SK-N-SH treated with all-trans-retinoic acid at 6 μM for 48 hours (cell line): ENCODE measurements at regions not wholly inside any gene's neighbourhood (a gene's known extent, or its start where the extent isn't known, plus 50 kb on each side); places are given as distances from the start of the nearest gene placed in this dataset.

ENCODE experiments used
- ATAC-seq: fragments of 200-7000 bp; cut with Tn5 transposase; 3 replicates; pipeline ENCODE4 v1.9.1; 2020; ENCODE audit warnings: mild to moderate bottlenecking, moderate library complexity
- ARNTL ChIP-seq: fragments of 450-650 bp; formaldehyde crosslinking; IDR thresholded peaks from 2 replicates; pipeline ENCODE4 v1.5.0; 2020; ENCODE audit warnings: low read depth, mild to moderate bottlenecking, moderate library complexity, borderline replicate concordance
- BACH2 ChIP-seq: fragments of 250-450 bp; sonication (Bioruptor Pico); IDR thresholded peaks from 2 replicates; pipeline ENCODE4 v1.9.0; 2021; ENCODE audit warnings: mild to moderate bottlenecking, borderline replicate concordance
- CREB5 ChIP-seq: fragments of 250-450 bp; sonication (Bioruptor Pico); IDR thresholded peaks from 2 replicates; pipeline ENCODE4 v1.5.1; 2020; ENCODE audit warnings: low read depth, mild to moderate bottlenecking, moderate library complexity
- CSDC2 ChIP-seq: fragments of 250-450 bp; sonication (Bioruptor Pico); IDR thresholded peaks from 2 replicates; pipeline ENCODE4 v1.5.0; 2020; ENCODE audit warnings: mild to moderate bottlenecking, moderate library complexity
- CSRNP3 ChIP-seq: fragments of 250-450 bp; sonication (Bioruptor Pico); IDR thresholded peaks from 2 replicates; pipeline ENCODE4 v1.5.1; 2021; ENCODE audit warnings: mild to moderate bottlenecking, moderate library complexity
- ESRRG ChIP-seq: fragments of 250-450 bp; sonication (Bioruptor Pico); IDR thresholded peaks from 2 replicates; pipeline ENCODE4 v1.6.1; 2021; ENCODE audit warnings: mild to moderate bottlenecking
- GLIS3 ChIP-seq: fragments of 250-450 bp; sonication (Bioruptor Pico); IDR thresholded peaks from 2 replicates; pipeline ENCODE4 v1.5.0; 2020; ENCODE audit warnings: mild to moderate bottlenecking, moderate library complexity
- ISL1 ChIP-seq: fragments of 250-450 bp; sonication (Bioruptor Pico); IDR thresholded peaks from 2 replicates; pipeline ENCODE4 v2.1.2; 2022; ENCODE audit warnings: mild to moderate bottlenecking, moderate library complexity
- PATZ1 ChIP-seq: fragments of 250-450 bp; sonication (Bioruptor Pico); IDR thresholded peaks from 2 replicates; pipeline ENCODE4 v1.8.0; 2020; ENCODE audit warnings: mild to moderate bottlenecking, moderate library complexity, borderline replicate concordance
- POU6F1 ChIP-seq: fragments of 250-450 bp; sonication (Bioruptor Pico); IDR thresholded peaks from 2 replicates; pipeline ENCODE4 v1.8.0; 2021; ENCODE audit warnings: low read depth, mild to moderate bottlenecking, moderate library complexity, borderline replicate concordance
- PPARA ChIP-seq: fragments of 250-450 bp; sonication (Bioruptor Pico); IDR thresholded peaks from 2 replicates; pipeline ENCODE4 v1.5.0; 2020; ENCODE audit warnings: mild to moderate bottlenecking, borderline replicate concordance
- RARB ChIP-seq: fragments of 250-450 bp; sonication (Bioruptor Pico); IDR thresholded peaks from 2 replicates; pipeline ENCODE4 v1.8.0; 2021; ENCODE audit warnings: mild to moderate bottlenecking, moderate library complexity
- SNAI2 ChIP-seq: fragments of 250-450 bp; sonication (Bioruptor Pico); IDR thresholded peaks from 2 replicates; pipeline ENCODE4 v1.5.0; 2020; ENCODE audit warnings: mild to moderate bottlenecking, moderate library complexity
- TCF4 ChIP-seq: fragments of 250-450 bp; sonication (Bioruptor Pico); IDR thresholded peaks from 2 replicates; pipeline ENCODE4 v1.8.0; 2021; ENCODE audit warnings: mild to moderate bottlenecking, moderate library complexity, borderline replicate concordance
- TOX ChIP-seq: fragments of 250-450 bp; sonication (Bioruptor Pico); IDR thresholded peaks from 2 replicates; pipeline ENCODE4 v1.8.0; 2021; ENCODE audit warnings: mild to moderate bottlenecking, moderate library complexity, borderline replicate concordance
- TSHZ2 ChIP-seq: fragments of 250-450 bp; sonication (Bioruptor Pico); IDR thresholded peaks from 2 replicates; pipeline ENCODE4 v1.5.0; 2020; ENCODE audit warnings: mild to moderate bottlenecking, moderate library complexity
- ZC3H10 ChIP-seq: fragments of 250-450 bp; sonication (Bioruptor Pico); IDR thresholded peaks from 2 replicates; pipeline ENCODE4 v1.5.1; 2021; ENCODE audit warnings: mild to moderate bottlenecking, moderate library complexity
- ZFP3 ChIP-seq: fragments of 250-450 bp; sonication (Bioruptor Pico); IDR thresholded peaks from 2 replicates; pipeline ENCODE4 v1.5.0; 2020; ENCODE audit warnings: mild to moderate bottlenecking, moderate library complexity
- ZFP30 ChIP-seq: fragments of 450-650 bp; formaldehyde crosslinking; IDR thresholded peaks from 2 replicates; pipeline ENCODE4 v1.5.0; 2022; ENCODE audit warnings: mild to moderate bottlenecking, moderate library complexity
- ZNF565 ChIP-seq: fragments of 450-650 bp; formaldehyde crosslinking; conservative IDR thresholded peaks from 2 replicates; pipeline ENCODE4 v1.5.0; 2020; ENCODE audit warnings: low read depth, mild to moderate bottlenecking, moderate library complexity
- ZNF70 ChIP-seq: fragments of 450-650 bp; formaldehyde crosslinking; IDR thresholded peaks from 2 replicates; pipeline ENCODE4 v1.5.0; 2020; ENCODE audit warnings: mild to moderate bottlenecking, moderate library complexity
- ZNF8 ChIP-seq: fragments of 450-650 bp; formaldehyde crosslinking; IDR thresholded peaks from 2 replicates; pipeline ENCODE4 v1.5.0; 2020; ENCODE audit warnings: mild to moderate bottlenecking, moderate library complexity

- ATAC-seq: no peak
- TF ChIP-seq CSDC2 (CRISPR knock-in tag): no peak
- TF ChIP-seq ARNTL (CRISPR knock-in tag): no peak
- no peak for TF ChIP-seq RARB (CRISPR knock-in tag)
- no peak for TF ChIP-seq TOX (CRISPR knock-in tag)
- no peak for TF ChIP-seq ZC3H10 (CRISPR knock-in tag)
- TF ChIP-seq, all 23 proteins: peak for 0
Observed at GRCh38 chr10:3016016-3016415, 51.3 kb upstream of the PFKP start.

- ATAC-seq: no peak
- no peak for TF ChIP-seq CREB5 (CRISPR knock-in tag)
- no peak for TF ChIP-seq TCF4 (CRISPR knock-in tag)
- no peak for TF ChIP-seq POU6F1 (CRISPR knock-in tag)
- no peak for TF ChIP-seq ARNTL (CRISPR knock-in tag)
- no peak for TF ChIP-seq ZNF70 (CRISPR knock-in tag)
Observed at GRCh38 chr10:3014968-3015367, 52.4 kb upstream of the PFKP start.

GRCh38 chr10:3012223-3012622 lies 55.1 kb upstream of the PFKP start:
- ATAC-seq: no peak
- TF ChIP-seq SNAI2: no peak
- TF ChIP-seq ZNF565 (CRISPR knock-in tag): no peak
- no peak for TF ChIP-seq PATZ1 (CRISPR knock-in tag)
- TF ChIP-seq ZFP30 (CRISPR knock-in tag): no peak
- TF ChIP-seq CSRNP3 (CRISPR knock-in tag): no peak
- no peak for TF ChIP-seq ZNF70 (CRISPR knock-in tag)
- TF ChIP-seq ZNF8: no peak
- no peak for TF ChIP-seq POU6F1 (CRISPR knock-in tag)
- no peak for TF ChIP-seq TSHZ2 (CRISPR knock-in tag)
- no peak for TF ChIP-seq ARNTL (CRISPR knock-in tag)
- no peak for TF ChIP-seq TCF4 (CRISPR knock-in tag)
- TF ChIP-seq GLIS3 (CRISPR knock-in tag): no peak
- TF ChIP-seq ESRRG (CRISPR knock-in tag): no peak
- no peak for TF ChIP-seq BACH2
- no peak for TF ChIP-seq PPARA (CRISPR knock-in tag)
- TF ChIP-seq RARB (CRISPR knock-in tag): no peak
- TF ChIP-seq ISL1 (CRISPR knock-in tag): no peak
- TF ChIP-seq ZC3H10 (CRISPR knock-in tag): no peak
- TF ChIP-seq ZFP3 (CRISPR knock-in tag): no peak
